ENCODE measurements at regions not wholly inside any gene's neighbourhood (a gene's known extent, or its start where the extent isn't known, plus 50 kb on each side); places are given as distances from the start of the nearest gene placed in this dataset.

DNA sequence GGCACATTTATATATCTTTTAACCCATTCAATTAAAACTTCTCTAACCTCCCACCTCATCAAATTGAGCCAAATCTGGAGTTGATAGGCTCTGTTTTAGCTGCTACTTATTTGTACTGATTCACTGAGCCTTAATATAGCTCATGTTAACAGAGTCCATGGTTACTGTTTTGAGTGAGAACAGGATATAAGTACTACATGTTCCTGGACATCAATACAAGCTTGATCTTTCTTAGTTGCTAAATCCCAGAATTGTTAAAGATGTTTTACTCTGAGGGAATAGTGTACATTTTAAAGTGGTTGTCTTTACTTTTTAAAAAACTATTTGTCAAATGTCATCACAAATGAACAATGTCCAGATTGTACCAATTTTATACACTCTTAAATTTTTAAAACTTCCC, 157.7 kb downstream of the RPRM start:
- TF ChIP-seq, protein P1, sequence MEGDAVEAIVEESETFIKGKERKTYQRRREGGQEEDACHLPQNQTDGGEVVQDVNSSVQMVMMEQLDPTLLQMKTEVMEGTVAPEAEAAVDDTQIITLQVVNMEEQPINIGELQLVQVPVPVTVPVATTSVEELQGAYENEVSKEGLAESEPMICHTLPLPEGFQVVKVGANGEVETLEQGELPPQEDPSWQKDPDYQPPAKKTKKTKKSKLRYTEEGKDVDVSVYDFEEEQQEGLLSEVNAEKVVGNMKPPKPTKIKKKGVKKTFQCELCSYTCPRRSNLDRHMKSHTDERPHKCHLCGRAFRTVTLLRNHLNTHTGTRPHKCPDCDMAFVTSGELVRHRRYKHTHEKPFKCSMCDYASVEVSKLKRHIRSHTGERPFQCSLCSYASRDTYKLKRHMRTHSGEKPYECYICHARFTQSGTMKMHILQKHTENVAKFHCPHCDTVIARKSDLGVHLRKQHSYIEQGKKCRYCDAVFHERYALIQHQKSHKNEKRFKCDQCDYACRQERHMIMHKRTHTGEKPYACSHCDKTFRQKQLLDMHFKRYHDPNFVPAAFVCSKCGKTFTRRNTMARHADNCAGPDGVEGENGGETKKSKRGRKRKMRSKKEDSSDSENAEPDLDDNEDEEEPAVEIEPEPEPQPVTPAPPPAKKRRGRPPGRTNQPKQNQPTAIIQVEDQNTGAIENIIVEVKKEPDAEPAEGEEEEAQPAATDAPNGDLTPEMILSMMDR (conservative IDR thresholded peaks at IDR 0.05; ENCODE audit: low read depth in 2 of 2), result no peak
- no peak for TF ChIP-seq EZH2 (IDR thresholded peaks at IDR 0.05; ENCODE audit: low read depth, unreplicated experiment)

Measured in GM23338 (cell line).